Mammary epithelial cell (primary cell): ENCODE measurements at regions not wholly inside any gene's neighbourhood (a gene's known extent, or its start where the extent isn't known, plus 50 kb on each side); places are given as distances from the start of the nearest gene placed in this dataset.

ENCODE experiments used
- EZH2 ChIP-seq: IDR thresholded peaks from 2 replicates; pipeline ENCODE4 v1.6.1; 2012; ENCODE audit warnings: low read length, inconsistent platforms, borderline replicate concordance
- TF ChIP-seq, protein P1 (sequence below), 2 donors: IDR thresholded peaks in 1 of 2; conservative IDR thresholded peaks in 1 of 2; 2 replicates each; pipeline ENCODE4 v1.5.1; 2011 to 2012; ENCODE audit warnings: inconsistent platforms in 2 of 2, low read length in 2 of 2, mild to moderate bottlenecking in 2 of 2, control low read depth in 1 of 2, low read depth in 1 of 2; ENCODE audit not compliant: insufficient read depth in 1 of 2; ENCODE audit errors: extremely low read depth in 1 of 2

GRCh38 chr5:63070001-63070400 is 491.4 kb downstream of the LRRC70 start:
- TF ChIP-seq, protein P1, sequence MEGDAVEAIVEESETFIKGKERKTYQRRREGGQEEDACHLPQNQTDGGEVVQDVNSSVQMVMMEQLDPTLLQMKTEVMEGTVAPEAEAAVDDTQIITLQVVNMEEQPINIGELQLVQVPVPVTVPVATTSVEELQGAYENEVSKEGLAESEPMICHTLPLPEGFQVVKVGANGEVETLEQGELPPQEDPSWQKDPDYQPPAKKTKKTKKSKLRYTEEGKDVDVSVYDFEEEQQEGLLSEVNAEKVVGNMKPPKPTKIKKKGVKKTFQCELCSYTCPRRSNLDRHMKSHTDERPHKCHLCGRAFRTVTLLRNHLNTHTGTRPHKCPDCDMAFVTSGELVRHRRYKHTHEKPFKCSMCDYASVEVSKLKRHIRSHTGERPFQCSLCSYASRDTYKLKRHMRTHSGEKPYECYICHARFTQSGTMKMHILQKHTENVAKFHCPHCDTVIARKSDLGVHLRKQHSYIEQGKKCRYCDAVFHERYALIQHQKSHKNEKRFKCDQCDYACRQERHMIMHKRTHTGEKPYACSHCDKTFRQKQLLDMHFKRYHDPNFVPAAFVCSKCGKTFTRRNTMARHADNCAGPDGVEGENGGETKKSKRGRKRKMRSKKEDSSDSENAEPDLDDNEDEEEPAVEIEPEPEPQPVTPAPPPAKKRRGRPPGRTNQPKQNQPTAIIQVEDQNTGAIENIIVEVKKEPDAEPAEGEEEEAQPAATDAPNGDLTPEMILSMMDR (conservative IDR thresholded peaks at IDR 0.05 in 1 of 2, IDR thresholded peaks at IDR 0.05 in 1 of 2; ENCODE audit: extremely low read depth in 1 of 2, insufficient read depth in 1 of 2, low read depth in 1 of 2, low read length in 2 of 2), result no peak
- no peak for TF ChIP-seq EZH2
